ENCODE measurements at regions not wholly inside any gene's neighbourhood (a gene's known extent, or its start where the extent isn't known, plus 50 kb on each side); places are given as distances from the start of the nearest gene placed in this dataset.
"Not testable (repeated sequence)": the region's sequence is repeated elsewhere in the genome, so short reads cannot be mapped to it uniquely, and the experiment has no call there.

DNA sequence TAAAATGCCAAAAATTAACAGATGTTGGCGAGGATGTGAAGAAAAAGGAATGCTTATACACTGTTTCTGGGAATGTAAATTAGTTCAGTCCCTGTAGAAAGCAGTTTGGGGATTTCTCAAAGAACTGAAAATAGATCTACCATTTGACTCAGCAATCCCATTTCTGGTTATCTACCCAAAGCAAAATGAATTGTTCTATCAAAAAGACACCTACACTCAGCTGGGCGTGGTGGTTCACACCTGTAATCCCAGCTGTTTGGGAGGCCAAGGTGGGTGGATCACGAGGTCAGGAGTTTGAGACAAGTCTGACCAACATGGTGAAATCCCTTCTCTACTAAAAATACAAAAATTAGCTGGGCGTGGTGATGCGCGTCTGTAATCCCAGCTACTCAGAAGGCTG is 279.3 kb upstream of the PDE3A start:
- no peaks in the 10 kb centered on the region for H3K36me3 ChIP-seq (ENCODE audit: control insufficient read depth in 1 of 2, insufficient read depth in 2 of 2, low read length in 2 of 2)
- H3K4me3 ChIP-seq (ENCODE audit: low read depth, low read length): no peak overlapping the region
- no peak overlapping the region for H3K4ac ChIP-seq (ENCODE audit: low read depth, low read length)
- no peaks in the 10 kb centered on the region for H3K79me1 ChIP-seq (ENCODE audit: low read length)
- H2AK5ac ChIP-seq (ENCODE audit: low read length): no peak overlapping the region
- H2BK12ac ChIP-seq (ENCODE audit: low read length): no peak overlapping the region
- H3K23ac ChIP-seq (ENCODE audit: low read length): no peak overlapping the region
- H4K8ac ChIP-seq (ENCODE audit: low read depth, low read length): no peak overlapping the region
- no peak overlapping the region for H3K4me2 ChIP-seq (ENCODE audit: low read length)
- H3K18ac ChIP-seq (ENCODE audit: low read length): no peak overlapping the region
- H3K27me3 ChIP-seq (ENCODE audit: insufficient read depth, low read length): no peaks in the 10 kb centered on the region
- H3K27ac ChIP-seq (ENCODE audit: low read depth, low read length): no peak overlapping the region
- H3K9me3 ChIP-seq (ENCODE audit: insufficient read depth, low read depth, low read length): peaks cover 2% of the 10 kb centered on the region
- H3K9ac ChIP-seq (ENCODE audit: low read length): no peak overlapping the region
- no peaks in the 10 kb centered on the region for H3K79me2 ChIP-seq (ENCODE audit: control insufficient read depth, insufficient read depth, low read length, poor library complexity)
- no peak overlapping the region for H2BK5ac ChIP-seq (ENCODE audit: low read depth, low read length, poor library complexity)
- no peak overlapping the region for H4K91ac ChIP-seq (ENCODE audit: low read depth, low read length)
- no peak overlapping the region for H2AFZ ChIP-seq (ENCODE audit: insufficient read depth, low read length, poor library complexity)
- no peaks in the 10 kb centered on the region for H3K4me1 ChIP-seq (ENCODE audit: control insufficient read depth in 1 of 2, insufficient read depth in 2 of 2, low read length in 2 of 2)
- H4K12ac ChIP-seq (ENCODE audit: low read depth, low read length): no peak overlapping the region
- no CpG with 5 or more reads among the region's 6 CpGs for WGBS (ENCODE audit: extremely low coverage, insufficient coverage, insufficient read length)
- DNase-seq: no peak
- H2BK120ac ChIP-seq (ENCODE audit: insufficient read depth, low read length, poor library complexity): no peak overlapping the region
- H3K14ac ChIP-seq (ENCODE audit: low read length): no peak overlapping the region

DNA sequence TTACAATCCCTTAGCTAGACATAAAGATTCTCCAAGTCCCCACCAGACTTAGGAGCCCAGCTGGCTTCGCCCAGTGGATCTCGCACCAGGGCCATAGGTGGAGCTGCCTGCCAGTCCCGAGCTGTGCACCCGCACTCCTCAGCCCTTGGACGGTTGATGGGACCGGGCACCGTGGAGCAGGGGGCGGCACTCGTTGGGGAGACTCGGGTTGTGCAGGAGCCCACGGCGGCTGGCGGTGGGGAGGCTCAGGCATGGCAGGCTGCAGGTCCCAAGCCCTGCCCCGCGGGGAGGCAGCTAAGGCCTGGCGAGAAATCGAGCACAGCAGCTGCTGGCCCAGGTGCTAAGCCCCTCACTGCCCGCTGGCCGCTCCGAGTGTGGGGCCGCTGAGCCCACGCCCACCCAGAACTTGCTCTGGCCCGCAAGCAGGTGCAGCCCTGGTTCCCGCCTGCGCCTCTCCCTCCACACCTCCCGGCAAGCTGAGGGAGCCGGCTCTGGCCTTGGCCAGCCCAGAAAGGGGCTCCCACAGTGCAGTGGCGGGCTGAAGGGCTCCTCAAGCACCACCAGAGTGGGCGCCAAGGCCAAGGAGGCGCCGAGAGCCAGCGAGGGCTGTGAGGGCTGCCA is 275.0 kb upstream of the PDE3A start:
- not testable (repeated sequence) for H2BK5ac ChIP-seq (ENCODE audit: low read depth, low read length, poor library complexity); H3K9ac ChIP-seq (ENCODE audit: low read length); H4K12ac ChIP-seq (ENCODE audit: low read depth, low read length); H3K23ac ChIP-seq (ENCODE audit: low read length); H2AK5ac ChIP-seq (ENCODE audit: low read length); H3K27ac ChIP-seq (ENCODE audit: low read depth, low read length); H3K14ac ChIP-seq (ENCODE audit: low read length); H4K91ac ChIP-seq (ENCODE audit: low read depth, low read length); H3K9me3 ChIP-seq (ENCODE audit: insufficient read depth, low read depth, low read length); H3K36me3 ChIP-seq (ENCODE audit: control insufficient read depth in 1 of 2, insufficient read depth in 2 of 2, low read length in 2 of 2); H3K79me1 ChIP-seq (ENCODE audit: low read length); H3K18ac ChIP-seq (ENCODE audit: low read length); DNase-seq; H3K4me1 ChIP-seq (ENCODE audit: control insufficient read depth in 1 of 2, insufficient read depth in 2 of 2, low read length in 2 of 2); H2AFZ ChIP-seq (ENCODE audit: insufficient read depth, low read length, poor library complexity); H4K8ac ChIP-seq (ENCODE audit: low read depth, low read length); H3K79me2 ChIP-seq (ENCODE audit: control insufficient read depth, insufficient read depth, low read length, poor library complexity); H3K4ac ChIP-seq (ENCODE audit: low read depth, low read length); H3K4me2 ChIP-seq (ENCODE audit: low read length); H2BK120ac ChIP-seq (ENCODE audit: insufficient read depth, low read length, poor library complexity); H2BK12ac ChIP-seq (ENCODE audit: low read length); H3K27me3 ChIP-seq (ENCODE audit: insufficient read depth, low read length); H3K4me3 ChIP-seq (ENCODE audit: low read depth, low read length)
- WGBS (ENCODE audit: extremely low coverage, insufficient coverage, insufficient read length): no CpG with 5 or more reads among the region's 32 CpGs

DNA sequence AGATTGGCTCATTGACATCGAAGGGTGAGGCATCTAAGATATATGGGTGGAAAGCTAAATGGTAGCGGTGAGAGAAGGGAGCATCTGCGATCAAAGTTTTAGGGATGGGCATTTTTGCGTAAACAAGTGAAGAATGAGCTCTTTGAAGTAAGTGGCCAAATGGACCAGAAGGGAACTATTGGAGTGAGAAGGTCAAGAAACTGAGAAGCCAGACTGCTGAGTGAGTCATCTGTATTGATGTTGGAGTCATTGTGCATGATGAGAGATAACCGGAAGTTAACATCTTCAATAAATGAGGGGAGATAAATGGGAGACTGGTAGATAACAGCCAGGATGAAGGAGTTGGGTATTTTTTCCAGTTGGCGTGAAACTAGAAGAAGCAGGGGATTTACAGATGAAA is 271.9 kb upstream of the PDE3A start:
- Histone ChIP-seq H3K4me1 (ENCODE audit: control insufficient read depth in 1 of 2, insufficient read depth in 2 of 2, low read length in 2 of 2) (no peaks in the 10 kb centered on the region), H3K4ac (ENCODE audit: low read depth, low read length) (no peak overlapping the region), H3K4me3 (ENCODE audit: low read depth, low read length) (no peak overlapping the region), H2AFZ (ENCODE audit: insufficient read depth, low read length, poor library complexity) (no peak overlapping the region), H3K9ac (ENCODE audit: low read length) (no peak overlapping the region), H3K79me1 (ENCODE audit: low read length) (no peaks in the 10 kb centered on the region), H4K12ac (ENCODE audit: low read depth, low read length) (no peak overlapping the region), H4K91ac (ENCODE audit: low read depth, low read length) (no peak overlapping the region), H3K27ac (ENCODE audit: low read depth, low read length) (no peak overlapping the region), H3K79me2 (ENCODE audit: control insufficient read depth, insufficient read depth, low read length, poor library complexity) (no peaks in the 10 kb centered on the region), H3K4me2 (ENCODE audit: low read length) (no peak overlapping the region), H3K23ac (ENCODE audit: low read length) (no peak overlapping the region), H3K27me3 (ENCODE audit: insufficient read depth, low read length) (no peaks in the 10 kb centered on the region), H3K36me3 (ENCODE audit: control insufficient read depth in 1 of 2, insufficient read depth in 2 of 2, low read length in 2 of 2) (no peaks in the 10 kb centered on the region), H2BK12ac (ENCODE audit: low read length) (no peak overlapping the region), H4K8ac (ENCODE audit: low read depth, low read length) (no peak overlapping the region), H2AK5ac (ENCODE audit: low read length) (no peak overlapping the region), H2BK5ac (ENCODE audit: low read depth, low read length, poor library complexity) (no peak overlapping the region), H3K18ac (ENCODE audit: low read length) (no peak overlapping the region), H3K9me3 (ENCODE audit: insufficient read depth, low read depth, low read length) (no peaks in the 10 kb centered on the region), H3K14ac (ENCODE audit: low read length) (no peak overlapping the region), H2BK120ac (ENCODE audit: insufficient read depth, low read length, poor library complexity) (no peak overlapping the region)
- no peak for DNase-seq
- WGBS (ENCODE audit: extremely low coverage, insufficient coverage, insufficient read length): no CpG with 5 or more reads among the region's 6 CpGs

DNA sequence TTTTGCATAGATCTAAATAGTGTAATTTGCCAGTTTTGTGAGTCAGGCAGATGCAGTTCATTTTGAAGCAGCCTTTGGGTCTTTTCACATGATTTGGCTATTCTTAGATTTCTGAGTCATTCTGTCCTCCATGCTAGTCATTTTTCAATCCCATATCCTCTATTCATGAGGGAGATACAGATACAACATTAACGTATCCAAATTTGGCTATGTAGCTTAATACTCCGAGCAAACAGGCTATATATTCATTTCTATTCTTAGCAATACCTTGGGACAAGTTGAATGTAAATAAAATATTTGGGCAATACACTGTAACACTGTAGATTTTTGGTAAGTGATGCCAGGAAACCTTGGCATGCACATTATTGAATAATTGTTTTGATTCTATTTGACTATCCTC is 270.7 kb upstream of the PDE3A start:
- Histone ChIP-seq H3K14ac (ENCODE audit: low read length) (no peak overlapping the region), H4K12ac (ENCODE audit: low read depth, low read length) (no peak overlapping the region), H2AK5ac (ENCODE audit: low read length) (no peak overlapping the region), H3K79me2 (ENCODE audit: control insufficient read depth, insufficient read depth, low read length, poor library complexity) (no peaks in the 10 kb centered on the region), H4K8ac (ENCODE audit: low read depth, low read length) (no peak overlapping the region), H3K27me3 (ENCODE audit: insufficient read depth, low read length) (no peaks in the 10 kb centered on the region), H3K27ac (ENCODE audit: low read depth, low read length) (no peak overlapping the region), H3K18ac (ENCODE audit: low read length) (no peak overlapping the region), H3K36me3 (ENCODE audit: control insufficient read depth in 1 of 2, insufficient read depth in 2 of 2, low read length in 2 of 2) (no peaks in the 10 kb centered on the region), H3K9me3 (ENCODE audit: insufficient read depth, low read depth, low read length) (peaks cover 5% of the 10 kb centered on the region), H3K79me1 (ENCODE audit: low read length) (no peaks in the 10 kb centered on the region), H2BK12ac (ENCODE audit: low read length) (no peak overlapping the region), H3K4me2 (ENCODE audit: low read length) (no peak overlapping the region), H2BK120ac (ENCODE audit: insufficient read depth, low read length, poor library complexity) (no peak overlapping the region), H2BK5ac (ENCODE audit: low read depth, low read length, poor library complexity) (no peak overlapping the region), H2AFZ (ENCODE audit: insufficient read depth, low read length, poor library complexity) (no peak overlapping the region), H3K9ac (ENCODE audit: low read length) (no peak overlapping the region), H3K4me3 (ENCODE audit: low read depth, low read length) (no peak overlapping the region), H3K4me1 (ENCODE audit: control insufficient read depth in 1 of 2, insufficient read depth in 2 of 2, low read length in 2 of 2) (no peaks in the 10 kb centered on the region), H4K91ac (ENCODE audit: low read depth, low read length) (no peak overlapping the region), H3K23ac (ENCODE audit: low read length) (no peak overlapping the region), H3K4ac (ENCODE audit: low read depth, low read length) (no peak overlapping the region)
- WGBS (ENCODE audit: extremely low coverage, insufficient coverage, insufficient read length): no CpG with 5 or more reads among the region's 2 CpGs
- DNase-seq: no peak
